NCI-H2107 treated with DMSO at 0.1 percent for 48 hours (cell line): ENCODE measurements at regions not wholly inside any gene's neighbourhood (a gene's known extent, or its start where the extent isn't known, plus 50 kb on each side); places are given as distances from the start of the nearest gene placed in this dataset.
A peak's percentile ranks its signal among the peaks of the same experiment; 100 is the strongest.

Source experiments
- DNase-seq: peaks from one replicate; lab custom pipeline; 2025; ENCODE audit not compliant: unreplicated experiment; lab: John Stamatoyannopoulos, UW

DNA sequence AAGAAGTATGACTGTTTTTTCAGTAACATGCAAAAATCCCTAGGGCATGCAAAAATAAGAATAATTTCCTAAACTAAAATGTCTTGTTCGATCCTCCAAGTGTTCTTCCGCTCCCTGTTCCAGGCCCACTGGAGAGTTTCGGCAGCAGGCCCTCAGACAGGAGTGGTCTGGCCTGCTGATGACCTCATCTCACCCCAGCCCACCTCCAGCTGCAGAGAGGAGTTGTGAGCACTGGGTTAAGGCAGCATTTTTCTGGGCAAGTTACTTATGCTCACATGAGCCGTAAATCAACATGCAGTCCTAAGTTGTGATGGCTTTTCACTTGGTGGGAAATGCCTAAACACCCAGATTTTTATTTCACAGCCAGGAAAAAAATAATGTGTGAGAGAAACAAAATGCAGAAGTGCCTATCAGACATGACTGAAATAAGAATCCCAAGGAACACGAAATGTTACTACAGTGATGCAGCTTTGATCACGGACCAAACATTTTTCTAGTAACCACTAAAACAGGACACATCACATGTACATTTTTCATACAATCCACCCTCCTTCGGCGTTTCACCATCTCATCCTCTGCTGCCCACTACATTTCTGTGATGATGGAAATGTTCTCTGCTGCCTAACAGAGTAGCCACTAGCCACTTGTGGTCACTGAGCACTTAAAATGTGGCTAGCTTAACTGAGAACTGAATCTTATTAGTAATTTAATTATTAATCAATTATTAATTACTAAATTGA, 153.3 kb upstream of the TBL1X start:
- no peak for DNase-seq

DNA sequence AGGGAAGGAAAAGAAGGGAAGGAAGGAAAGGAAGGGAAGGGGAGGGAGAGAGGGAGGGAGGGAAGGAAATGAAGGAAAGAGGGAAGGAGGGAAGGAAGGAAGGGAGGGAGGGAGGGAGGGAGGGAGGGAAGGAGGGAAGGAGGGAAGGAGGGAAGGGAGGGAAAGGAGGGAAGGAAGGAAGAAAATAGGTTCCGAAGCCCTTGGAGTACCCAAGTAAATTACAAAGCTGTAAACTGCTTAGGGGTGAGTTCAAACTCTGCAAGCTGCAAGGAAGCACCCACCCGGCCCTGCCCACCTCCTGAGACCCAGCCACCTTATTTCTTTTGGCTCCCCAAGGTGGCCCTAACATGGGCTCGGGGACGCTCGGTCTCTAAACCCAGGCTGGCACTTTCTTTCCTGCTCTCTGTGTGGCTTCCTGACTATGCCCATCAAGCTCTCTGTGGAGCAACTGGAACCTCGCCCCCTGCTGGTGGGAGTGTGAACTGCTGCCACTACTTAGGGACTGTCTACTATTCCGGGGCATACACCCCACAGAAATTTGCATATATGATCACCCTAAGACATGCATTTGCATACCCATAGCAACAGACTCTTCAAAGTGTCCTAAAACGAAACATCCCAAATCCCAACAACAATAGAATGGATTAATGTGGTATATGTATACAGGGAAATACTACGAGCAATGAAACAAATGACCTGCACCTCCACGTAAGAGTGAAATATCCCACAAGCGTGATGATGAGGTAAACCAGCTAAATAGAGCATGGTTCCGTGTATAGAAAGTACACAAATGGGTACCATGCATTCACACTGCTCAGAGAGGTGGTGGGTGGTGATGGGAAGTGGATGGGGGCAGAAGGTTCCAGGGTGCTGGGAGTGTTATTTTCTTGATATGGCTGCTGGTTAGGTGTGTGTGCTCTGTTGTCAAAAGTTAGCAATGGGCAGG, 151.7 kb upstream of the TBL1X start:
- DNase-seq, result no peak

DNA sequence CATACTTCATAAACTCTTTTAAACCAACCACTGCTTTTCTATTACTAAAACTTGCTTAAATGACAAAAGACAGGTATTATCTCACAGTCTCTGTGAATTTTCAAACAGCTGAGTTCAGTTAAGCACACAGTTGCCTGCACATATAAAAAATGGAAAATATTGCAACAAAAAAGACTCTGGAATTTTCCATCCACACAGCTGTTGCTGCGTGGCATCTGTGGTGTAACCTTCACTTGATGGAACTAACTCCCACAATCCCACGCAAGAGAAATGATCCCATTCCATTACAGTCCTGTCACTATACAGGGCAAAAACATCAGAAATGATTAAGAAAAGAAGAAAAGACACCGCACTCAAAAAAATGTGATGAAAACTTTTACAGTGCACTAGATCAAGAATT, 149.8 kb upstream of the TBL1X start:
- no peak for DNase-seq

GRCh38 chrX:9316096-9316495, 148.8 kb upstream of the TBL1X start:
- no peak for DNase-seq

- no peak for DNase-seq
These were observed 147.7 kb upstream of the TBL1X start for GRCh38 chrX:9317176-9317575.

DNA sequence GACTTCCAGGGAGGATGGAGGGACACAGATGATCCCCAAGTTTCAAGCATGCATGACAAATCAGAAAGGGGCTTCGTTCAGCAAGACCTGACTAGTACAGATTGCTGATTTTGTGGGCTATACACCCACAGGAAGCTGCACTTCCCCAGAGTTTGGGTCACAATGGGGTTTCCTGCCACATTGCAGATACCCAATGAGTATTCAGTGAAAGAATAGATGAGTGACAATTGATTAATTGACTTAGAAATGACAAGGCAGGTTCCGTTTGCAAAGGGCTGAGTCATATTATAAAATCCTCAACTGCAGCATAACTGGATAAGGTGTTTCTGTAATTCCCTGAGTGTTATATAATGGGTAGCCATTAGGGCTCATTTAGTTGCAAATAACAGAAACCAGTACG, 146.6 kb upstream of the TBL1X start:
- no peak for DNase-seq

GRCh38 chrX:9318766-9319165, 146.1 kb upstream of the TBL1X start:
- DNase-seq, result peak; percentile 18

DNA sequence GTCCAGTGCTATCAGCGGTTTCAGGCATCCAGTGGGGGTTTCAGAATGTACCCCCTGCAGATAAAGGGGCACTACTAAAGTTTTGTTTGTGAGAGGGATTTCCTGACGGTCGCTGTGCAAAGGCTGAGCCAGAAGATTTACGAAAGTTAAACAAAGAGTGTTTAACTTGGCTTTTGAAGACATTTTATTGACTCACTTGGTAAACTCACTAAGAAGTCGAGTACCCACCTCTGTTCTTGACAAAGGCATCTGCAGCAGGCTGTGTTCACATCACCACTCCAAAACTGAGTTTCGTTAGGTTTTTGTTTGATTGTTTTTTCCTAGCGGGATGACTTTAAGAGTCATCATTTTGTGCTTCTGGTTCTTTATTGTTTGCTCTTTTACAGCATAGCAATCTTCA, 143.9 kb upstream of the TBL1X start:
- DNase-seq, result no peak

GRCh38 chrX:9324676-9325075, 140.2 kb upstream of the TBL1X start:
- DNase-seq, result no peak

DNA sequence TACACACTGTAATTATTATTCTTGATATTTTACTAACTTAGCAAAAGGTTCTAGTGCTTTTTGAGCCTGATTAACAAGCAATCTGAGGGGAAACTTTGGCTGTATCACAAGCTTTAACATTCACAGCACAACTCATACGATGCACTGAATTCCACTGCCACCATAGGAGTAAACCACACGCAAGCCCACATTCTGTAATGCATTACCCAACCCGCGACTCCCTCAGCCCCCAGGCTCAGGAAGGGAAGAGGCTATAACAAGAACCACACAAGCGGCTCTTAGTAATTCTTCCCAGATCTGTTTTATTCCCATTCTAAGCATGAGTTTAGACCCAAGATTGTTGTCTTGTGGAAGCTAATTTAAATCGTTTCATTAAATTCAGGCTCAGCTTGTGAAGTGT, 138.5 kb upstream of the TBL1X start:
- DNase-seq, result no peak

DNA sequence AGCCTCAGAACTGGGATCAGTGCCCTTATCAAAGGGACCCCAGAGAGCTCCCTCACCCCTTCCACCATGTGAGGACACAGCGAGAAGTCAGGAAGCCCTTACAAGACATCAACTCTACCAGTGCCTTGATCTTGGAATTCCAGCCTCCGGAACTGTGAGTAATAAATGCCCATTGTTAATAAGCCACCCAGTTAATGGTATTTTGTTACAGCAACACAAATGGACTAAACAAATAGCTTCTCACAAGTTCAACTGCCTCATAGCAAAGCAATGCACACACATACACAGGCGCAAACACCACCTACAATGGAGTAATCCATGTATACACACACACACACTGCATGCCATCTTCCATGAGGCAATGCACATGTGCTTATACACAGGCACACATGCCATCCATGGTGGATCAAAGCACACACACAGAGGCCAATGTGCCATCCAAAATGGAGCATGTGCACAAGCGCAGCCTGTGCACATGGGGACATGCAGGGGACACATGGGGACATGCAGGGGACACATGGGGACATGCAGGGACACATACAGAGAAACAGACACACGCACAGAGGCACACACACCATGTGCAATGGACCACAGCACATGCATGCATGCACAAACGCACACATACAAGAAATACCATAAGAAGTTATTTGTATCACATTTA, 137.6 kb upstream of the TBL1X start:
- no peak for DNase-seq

GRCh38 chrX:9327747-9328145, 137.1 kb upstream of the TBL1X start:
- DNase-seq, result no peak

DNA sequence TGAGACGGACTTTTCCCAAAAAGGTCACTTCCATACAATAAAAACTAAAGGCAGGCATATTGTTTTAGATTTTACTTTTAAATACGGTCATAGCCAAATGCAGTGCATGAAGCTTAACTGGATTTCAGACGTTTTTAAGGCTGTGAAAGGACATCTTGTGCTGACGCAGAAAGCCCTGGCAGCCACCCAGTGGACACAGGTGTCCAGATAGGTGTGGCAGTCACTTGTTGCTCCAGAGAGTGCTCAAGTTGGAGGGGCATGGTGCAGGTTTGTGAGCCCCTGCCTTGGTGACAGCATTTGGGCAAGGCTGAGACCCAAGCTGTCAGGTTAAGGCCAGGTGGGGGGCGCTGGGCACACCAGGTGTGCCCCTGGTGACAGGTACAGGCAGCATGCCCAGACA, 135.8 kb upstream of the TBL1X start:
- DNase-seq, result no peak

DNA sequence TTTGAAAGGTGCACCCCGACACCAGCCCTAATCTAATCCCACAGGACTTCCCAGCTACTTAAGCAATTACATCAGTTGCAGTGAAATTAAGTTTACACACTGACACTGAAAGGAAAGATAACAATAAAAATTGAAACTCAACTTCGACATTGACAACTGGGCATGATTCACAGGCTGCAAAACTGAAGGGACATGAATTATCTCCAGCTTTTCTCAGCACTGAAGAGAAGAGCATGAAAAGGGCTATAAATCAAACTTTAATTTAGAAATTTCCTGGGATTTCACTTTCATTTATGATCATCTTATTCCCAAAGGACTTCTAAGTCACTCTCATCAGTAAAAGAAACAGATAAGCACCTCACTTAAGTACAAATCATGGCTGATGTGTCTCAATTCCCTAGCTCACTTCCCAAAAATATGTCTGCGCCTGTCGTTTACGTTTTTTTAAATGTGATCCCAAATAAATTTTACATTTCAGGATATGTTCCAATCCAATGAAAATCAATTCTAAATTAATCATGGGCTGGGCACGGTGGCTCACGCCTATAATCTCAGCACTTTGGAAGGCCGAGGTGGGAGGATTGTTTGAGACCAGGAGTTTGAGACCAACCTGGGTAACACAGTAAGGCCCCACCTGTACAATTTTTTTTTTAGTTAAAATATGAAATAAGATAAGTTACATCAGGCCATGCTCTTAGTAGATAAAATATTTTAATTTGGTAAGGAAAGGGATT, 134.4 kb upstream of the TBL1X start:
- DNase-seq, result no peak

DNA sequence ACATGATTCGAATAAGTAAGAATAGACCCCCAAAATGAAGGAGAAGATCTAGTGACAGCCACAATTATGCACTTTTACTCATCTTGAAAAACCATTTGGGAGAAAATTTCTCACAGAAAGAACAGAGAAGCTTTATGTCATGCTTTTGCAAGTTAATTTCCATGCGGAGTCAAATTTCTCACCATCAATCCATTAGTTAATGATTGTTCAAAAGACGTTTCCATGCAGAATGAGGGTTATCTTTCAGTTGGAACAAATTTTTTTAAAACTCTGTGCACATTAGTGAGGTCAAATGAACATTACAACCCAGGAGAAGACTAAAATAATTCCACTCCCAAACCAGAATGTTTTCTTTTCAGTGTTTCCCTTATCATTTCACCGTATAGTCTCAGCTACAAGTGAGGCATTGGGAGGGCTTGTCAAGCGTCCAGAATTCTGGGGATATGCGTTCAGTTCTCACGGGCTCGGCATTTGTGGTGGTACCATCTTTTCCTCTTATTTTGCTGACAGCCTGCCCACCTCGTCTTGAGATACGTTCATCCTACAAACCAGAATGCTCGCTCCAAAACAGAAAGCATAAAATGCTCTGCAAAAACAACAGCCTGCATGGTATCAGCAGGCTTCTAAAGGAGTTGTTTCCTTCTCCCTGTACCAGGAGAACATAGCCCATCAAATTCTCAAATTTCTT, 130.8 kb upstream of the TBL1X start:
- no peak for DNase-seq

DNA sequence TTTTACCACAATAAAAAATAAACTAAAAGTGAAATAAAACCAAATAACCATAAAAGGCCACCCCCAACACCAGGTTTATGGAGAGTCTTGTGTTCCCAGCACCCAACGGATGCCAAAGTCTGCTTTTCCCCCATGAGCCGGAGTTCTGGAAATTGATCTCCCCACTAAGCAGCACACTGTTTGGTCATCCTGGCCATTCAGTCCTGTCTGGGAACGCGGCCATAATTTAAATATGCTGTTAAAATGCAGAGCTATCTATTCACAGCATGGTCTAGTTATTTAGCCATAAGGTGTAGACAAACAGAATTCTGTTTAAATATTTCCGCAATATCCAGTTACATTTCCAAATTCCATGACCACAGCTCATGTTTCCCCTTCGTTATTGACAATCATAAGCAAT, 129.6 kb upstream of the TBL1X start:
- DNase-seq, result no peak

DNA sequence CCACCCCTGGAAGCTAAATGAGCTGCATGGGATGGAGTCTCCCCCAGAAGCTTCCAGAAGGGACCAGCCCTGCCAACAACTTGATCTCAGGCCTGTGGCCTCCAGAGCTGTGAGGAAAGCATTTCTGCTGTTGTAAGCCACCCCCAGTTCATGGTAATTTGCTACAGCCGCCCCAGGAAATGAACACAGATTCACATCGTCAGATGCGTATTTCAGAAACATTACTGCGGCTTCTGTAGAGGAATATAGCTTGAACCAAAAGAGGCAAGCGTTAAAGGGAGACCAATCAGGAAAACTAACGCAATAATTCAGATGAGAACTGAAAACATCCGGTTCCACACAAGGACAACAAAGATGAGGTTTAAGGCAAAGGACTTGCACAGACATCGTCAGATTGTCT, 128.4 kb upstream of the TBL1X start:
- DNase-seq, result no peak

- DNase-seq, result no peak
These were observed 127.8 kb upstream of the TBL1X start for GRCh38 chrX:9337046-9337445.

DNA sequence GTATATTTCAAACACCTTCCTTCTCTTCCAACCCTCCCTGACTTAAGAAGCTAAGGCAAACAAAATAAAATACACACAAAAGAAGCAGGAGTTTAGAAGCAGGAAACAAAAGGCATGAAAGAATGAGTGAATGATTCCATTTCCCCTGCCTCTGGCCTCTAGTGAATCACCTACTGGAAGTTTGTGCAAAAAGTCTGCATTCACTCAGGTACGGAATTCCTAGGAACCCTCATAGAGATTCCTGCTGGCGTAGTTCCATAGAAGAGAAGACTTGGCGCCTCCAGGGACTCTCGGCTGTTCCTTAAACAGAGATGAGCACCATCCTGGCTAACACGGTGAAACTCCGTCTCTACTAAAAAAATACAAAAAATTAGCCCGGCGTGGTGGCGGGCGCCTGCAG, 125.9 kb upstream of the TBL1X start:
- no peak for DNase-seq

DNA sequence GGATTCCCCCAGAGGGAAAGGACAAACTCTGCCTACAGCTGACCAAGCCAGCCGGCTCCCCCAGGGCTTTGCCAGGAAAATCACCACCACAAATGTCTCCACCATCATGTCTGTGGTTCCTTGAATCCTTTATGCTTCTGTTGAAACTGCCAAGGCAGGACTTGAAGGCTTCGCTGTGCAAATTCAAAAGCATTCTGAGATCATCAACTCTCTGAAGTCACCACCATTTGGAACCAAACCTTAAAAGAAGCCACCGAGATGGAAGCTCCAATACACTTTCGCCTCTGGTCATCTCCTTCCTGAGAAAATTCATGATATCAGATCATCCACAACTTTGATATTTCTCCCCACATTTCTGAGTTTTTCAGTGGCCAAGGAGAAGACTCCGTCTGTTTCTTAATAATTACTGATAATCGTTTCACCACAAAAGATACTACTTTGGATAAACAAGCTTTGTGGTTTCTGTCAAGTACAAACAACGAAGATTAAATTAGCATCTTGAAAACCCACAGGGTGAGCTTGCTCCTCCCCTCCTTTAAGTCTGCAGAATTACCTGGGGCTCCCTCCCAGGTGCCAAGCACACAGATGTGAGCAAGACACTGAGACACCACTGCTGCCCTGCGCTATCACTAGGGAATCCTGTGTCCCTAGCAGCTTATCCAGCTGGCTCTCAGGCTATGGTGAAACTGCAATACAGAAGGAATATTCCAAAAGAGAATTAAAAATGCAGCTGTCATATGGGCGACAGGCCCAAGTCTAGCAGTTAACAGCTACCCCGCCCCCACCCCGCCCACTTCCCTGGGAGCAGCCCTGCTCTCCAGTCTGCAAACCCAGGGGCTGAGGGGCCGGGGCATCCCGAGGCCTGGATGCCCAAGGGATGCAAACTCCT, 125.0 kb upstream of the TBL1X start:
- peak; percentile 10 for DNase-seq
